Liver (tissue), 8 donors: ENCODE measurements at regions not wholly inside any gene's neighbourhood (a gene's known extent, or its start where the extent isn't known, plus 50 kb on each side); places are given as distances from the start of the nearest gene placed in this dataset.
"Not testable (repeated sequence)": the region's sequence is repeated elsewhere in the genome, so short reads cannot be mapped to it uniquely, and the experiment has no call there.

Experiments
- DNase-seq: peaks from one replicate; pipeline ENCODE4 v3.0.0-alpha.2; 2017; ENCODE audit warnings: low spot score
- H3K27ac ChIP-seq, 2 donors: one replicate each; pipeline ENCODE4 v1.7.0; 2013; ENCODE audit warnings: inconsistent platforms in 2 of 2, low read length in 2 of 2, control low read depth in 1 of 2, low read depth in 1 of 2, mild to moderate bottlenecking in 1 of 2
- H3K27me3 ChIP-seq, 4 donors: one replicate each; pipeline versions ENCODE4 v1.6.1 to v1.7.0; 2013; ENCODE audit warnings: low read length in 3 of 4, inconsistent platforms in 1 of 4, mild to moderate bottlenecking in 1 of 4, moderate library complexity in 1 of 4; ENCODE audit not compliant: control insufficient read depth in 4 of 4, insufficient read depth in 4 of 4
- H3K36me3 ChIP-seq, 4 donors: one replicate each; pipeline versions ENCODE4 v1.6.1 to v1.7.0; 2013; ENCODE audit warnings: low read length in 3 of 4, mild to moderate bottlenecking in 3 of 4, low read depth in 1 of 4, moderate library complexity in 1 of 4; ENCODE audit not compliant: control insufficient read depth in 4 of 4, insufficient read depth in 3 of 4
- H3K4me1 ChIP-seq, 4 donors: one replicate each; pipeline versions ENCODE4 v1.6.1 to v1.7.0; 2013; ENCODE audit warnings: low read length in 3 of 4, mild to moderate bottlenecking in 3 of 4, moderate library complexity in 1 of 4; ENCODE audit not compliant: control insufficient read depth in 4 of 4, insufficient read depth in 4 of 4
- H3K4me3 ChIP-seq, 3 donors: one replicate each; pipeline versions ENCODE4 v1.6.1 to v1.7.0; 2013; ENCODE audit warnings: low read length in 3 of 3, control low read depth in 1 of 3, low read depth in 1 of 3, mild to moderate bottlenecking in 1 of 3
- H3K9ac ChIP-seq, 2 donors: one replicate each; pipeline ENCODE4 v1.7.0; 2013; ENCODE audit warnings: low read length in 2 of 2, mild to moderate bottlenecking in 2 of 2, moderate library complexity in 2 of 2, control low read depth in 1 of 2, low read depth in 1 of 2
- H3K9me3 ChIP-seq, 4 donors: one replicate each; pipeline versions ENCODE4 v1.6.1 to v1.7.0; 2013; ENCODE audit warnings: low read length in 3 of 4; ENCODE audit not compliant: control insufficient read depth in 4 of 4
- EGR1 ChIP-seq, 2 donors: IDR thresholded peaks; 2 replicates each; pipeline ENCODE4 v1.6.1; 2016 to 2018; ENCODE audit warnings: antibody characterized with exemption in 2 of 2, low read depth in 2 of 2
- FOXA1 ChIP-seq: IDR thresholded peaks from 2 replicates; pipeline ENCODE4 v1.6.1; 2016; ENCODE audit warnings: antibody characterized with exemption
- FOXA2 ChIP-seq: IDR thresholded peaks from 2 replicates; pipeline ENCODE4 v1.6.1; 2016; ENCODE audit warnings: antibody characterized with exemption
- GABPA ChIP-seq, 2 donors: IDR thresholded peaks in 1 of 2; conservative IDR thresholded peaks in 1 of 2; 2 replicates each; pipeline ENCODE4 v1.6.1; 2016; ENCODE audit warnings: antibody characterized with exemption in 2 of 2, mild to moderate bottlenecking in 1 of 2, moderate library complexity in 1 of 2
- JUND ChIP-seq, 2 donors: IDR thresholded peaks; 2 replicates each; pipeline ENCODE4 v1.6.1; 2016; ENCODE audit warnings: antibody characterized with exemption in 2 of 2
- NR2F2 ChIP-seq: IDR thresholded peaks from 2 replicates; pipeline ENCODE4 v1.6.1; 2016; ENCODE audit warnings: antibody characterized with exemption
- RAD21 ChIP-seq, 2 donors: IDR thresholded peaks; 2 replicates each; pipeline ENCODE4 v1.6.1; 2016; ENCODE audit warnings: antibody characterized with exemption in 2 of 2, mild to moderate bottlenecking in 2 of 2
- REST ChIP-seq: IDR thresholded peaks from 2 replicates; pipeline ENCODE4 v1.6.1; 2016; ENCODE audit warnings: antibody characterized with exemption, mild to moderate bottlenecking
- RXRA ChIP-seq, 2 donors: IDR thresholded peaks; 2 replicates each; pipeline ENCODE4 v1.6.1; 2017 to 2018; ENCODE audit warnings: antibody characterized with exemption in 2 of 2, mild to moderate bottlenecking in 1 of 2
- SP1 ChIP-seq: IDR thresholded peaks from 2 replicates; pipeline ENCODE4 v1.6.1; 2018; ENCODE audit warnings: antibody characterized with exemption, mild to moderate bottlenecking
- TAF1 ChIP-seq: conservative IDR thresholded peaks from 2 replicates; pipeline ENCODE4 v1.6.1; 2016; ENCODE audit warnings: antibody characterized with exemption, mild to moderate bottlenecking
- YY1 ChIP-seq: IDR thresholded peaks from 2 replicates; pipeline ENCODE4 v1.6.1; 2016; ENCODE audit warnings: antibody characterized with exemption, mild to moderate bottlenecking
- ZBTB33 ChIP-seq: IDR thresholded peaks from 2 replicates; pipeline ENCODE4 v1.6.1; 2016; ENCODE audit warnings: antibody characterized with exemption
- WGBS: extraction: QIAGEN DNeasy Blood & Tissue Kit; methylation state at CpG from one replicate; pipeline ENCODE4 v1.1.7; 2013; 5-methylcytosine and 5-hydroxymethylcytosine counted together
- TF ChIP-seq, protein P1 (sequence below): fragments of 150-350 bp; IDR thresholded peaks from 2 replicates; pipeline ENCODE4 v1.5.1; 2017; ENCODE audit warnings: improper control_type of control experiment, low read depth, low read length; ENCODE audit not compliant: missing input control
- donor health status: healthy.
- donor health status: healthy.
- donor health status: healthy.
- donor health status: healthy.
- donor health status: healthy.

- TF ChIP-seq REST = no peak
- TF ChIP-seq RXRA (IDR thresholded peaks at IDR 0.05) = no peak
Observed at GRCh38 chr13:86355301-86355700, 556.1 kb upstream of the SLITRK6 start (continued).

- 63% methylated on average over 1 of the region's 1 CpG for WGBS
- TF ChIP-seq JUND (IDR thresholded peaks at IDR 0.05) (no peak), FOXA1 (no peak), RAD21 (IDR thresholded peaks at IDR 0.05) (no peak), TAF1 (no peak), GABPA (IDR thresholded peaks at IDR 0.05 in 1 of 2, conservative IDR thresholded peaks at IDR 0.05 in 1 of 2) (no peak), NR2F2 (no peak), SP1 (no peak), FOXA2 (no peak), YY1 (no peak)
- TF ChIP-seq, protein P1, sequence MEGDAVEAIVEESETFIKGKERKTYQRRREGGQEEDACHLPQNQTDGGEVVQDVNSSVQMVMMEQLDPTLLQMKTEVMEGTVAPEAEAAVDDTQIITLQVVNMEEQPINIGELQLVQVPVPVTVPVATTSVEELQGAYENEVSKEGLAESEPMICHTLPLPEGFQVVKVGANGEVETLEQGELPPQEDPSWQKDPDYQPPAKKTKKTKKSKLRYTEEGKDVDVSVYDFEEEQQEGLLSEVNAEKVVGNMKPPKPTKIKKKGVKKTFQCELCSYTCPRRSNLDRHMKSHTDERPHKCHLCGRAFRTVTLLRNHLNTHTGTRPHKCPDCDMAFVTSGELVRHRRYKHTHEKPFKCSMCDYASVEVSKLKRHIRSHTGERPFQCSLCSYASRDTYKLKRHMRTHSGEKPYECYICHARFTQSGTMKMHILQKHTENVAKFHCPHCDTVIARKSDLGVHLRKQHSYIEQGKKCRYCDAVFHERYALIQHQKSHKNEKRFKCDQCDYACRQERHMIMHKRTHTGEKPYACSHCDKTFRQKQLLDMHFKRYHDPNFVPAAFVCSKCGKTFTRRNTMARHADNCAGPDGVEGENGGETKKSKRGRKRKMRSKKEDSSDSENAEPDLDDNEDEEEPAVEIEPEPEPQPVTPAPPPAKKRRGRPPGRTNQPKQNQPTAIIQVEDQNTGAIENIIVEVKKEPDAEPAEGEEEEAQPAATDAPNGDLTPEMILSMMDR = no peak
- no peaks in the 10 kb centered on the region for H3K4me1 ChIP-seq
Observed at GRCh38 chr13:86357106-86357505, 557.9 kb upstream of the SLITRK6 start.

DNA sequence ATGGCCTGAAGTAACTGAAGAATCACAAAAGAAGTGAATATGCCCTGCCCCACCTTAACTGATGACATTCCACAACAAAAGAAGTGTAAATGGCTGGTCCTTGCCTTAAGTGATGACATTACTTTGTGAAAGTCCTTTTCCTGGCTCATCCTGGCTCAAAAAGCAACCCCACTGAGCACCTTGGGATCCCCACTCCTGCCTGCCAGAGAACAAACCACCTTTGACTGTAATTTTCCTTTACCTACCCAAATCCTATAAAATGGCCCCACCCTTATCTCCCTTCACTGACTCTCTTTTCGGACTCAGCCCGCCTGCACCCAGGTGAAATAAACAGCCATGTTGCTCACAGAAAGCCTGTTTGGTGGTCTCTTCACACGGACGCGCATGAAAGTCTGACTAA is 564.5 kb upstream of the SLITRK6 start:
- 82% methylated on average over 5 of the region's 5 CpGs for WGBS
- not testable (repeated sequence) for H3K4me3 ChIP-seq, DNase-seq

More at GRCh38 chr13:86357106-86357505, 557.9 kb upstream of the SLITRK6 start:
- no peak for DNase-seq
- H3K27me3 ChIP-seq = no peaks in the 10 kb centered on the region
- H3K27ac ChIP-seq = no peak overlapping the region
- no peaks in the 10 kb centered on the region for H3K36me3 ChIP-seq
- H3K9ac ChIP-seq = no peak overlapping the region
- H3K9me3 ChIP-seq = no peaks in the 10 kb centered on the region
- no peak overlapping the region for H3K4me3 ChIP-seq

DNA sequence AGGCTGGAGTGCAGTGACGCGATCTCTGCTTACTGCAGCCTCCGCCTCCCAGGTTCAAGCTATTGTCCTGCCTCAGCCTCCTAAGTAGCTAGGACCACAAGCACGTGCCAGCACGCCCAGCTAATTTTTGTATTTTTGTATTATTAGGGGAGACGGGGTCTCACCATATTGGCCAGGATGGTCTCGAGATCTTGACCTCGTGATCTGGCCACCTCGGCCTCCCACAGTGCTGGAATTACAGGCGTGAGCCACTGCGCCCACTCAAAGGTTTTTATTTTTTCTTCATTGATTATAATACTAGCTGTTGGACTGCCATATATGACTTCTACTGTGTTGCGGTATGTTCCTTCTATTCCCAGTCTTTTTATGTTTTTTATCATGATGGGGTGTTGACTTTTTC is 569.7 kb upstream of the SLITRK6 start:
- 83% methylated on average over 12 of the region's 12 CpGs for WGBS
- Histone ChIP-seq H3K27ac (no peak overlapping the region), H3K9ac (no peak overlapping the region), H3K27me3 (no peaks in the 10 kb centered on the region), H3K4me3 (no peak overlapping the region), H3K9me3 (no peaks in the 10 kb centered on the region), H3K36me3 (no peaks in the 10 kb centered on the region), H3K4me1 (no peaks in the 10 kb centered on the region)
- TF ChIP-seq TAF1 (no peak), RXRA (IDR thresholded peaks at IDR 0.05) (no peak), RAD21 (IDR thresholded peaks at IDR 0.05) (no peak), EGR1 (IDR thresholded peaks at IDR 0.05; ENCODE audit: low read depth in 2 of 2) (no peak), YY1 (no peak), ZBTB33 (no peak), FOXA1 (no peak), JUND (IDR thresholded peaks at IDR 0.05) (no peak)
- no peak for DNase-seq

More for the DNA sequence above, 564.5 kb upstream of the SLITRK6 start:
- not testable (repeated sequence) for H3K36me3 ChIP-seq, H3K27ac ChIP-seq, H3K9ac ChIP-seq, H3K27me3 ChIP-seq, H3K4me1 ChIP-seq, H3K9me3 ChIP-seq
